NCI-H524 (cell line): ENCODE measurements at regions not wholly inside any gene's neighbourhood (a gene's known extent, or its start where the extent isn't known, plus 50 kb on each side); places are given as distances from the start of the nearest gene placed in this dataset.

ENCODE experiments used
- DNase-seq, 2 experiments: peaks; one replicate each; lab custom pipeline; 2025; lab: John Stamatoyannopoulos, UW

DNA sequence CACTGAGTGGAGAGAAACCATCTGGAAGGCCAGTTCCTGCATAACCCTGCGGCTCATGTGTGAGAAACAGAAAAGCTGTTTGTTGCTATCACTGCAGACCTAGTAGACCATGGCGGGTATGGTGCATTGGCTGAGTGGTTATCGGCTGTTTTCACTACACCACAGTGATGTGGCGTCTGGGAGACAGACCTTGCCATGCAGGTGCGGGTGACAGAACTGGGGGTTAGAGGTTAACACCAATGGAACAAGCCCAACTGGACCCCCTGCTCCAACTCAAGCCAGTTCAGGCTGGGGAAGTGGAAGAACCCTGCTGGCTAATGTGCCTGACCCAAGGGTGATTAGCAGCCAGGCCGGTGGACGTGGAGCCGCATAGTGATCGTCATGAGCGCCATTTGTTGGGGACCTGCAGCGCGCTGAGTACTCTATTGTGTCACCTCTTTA is 91.9 kb downstream of the IRF8 start:
- peak in 1 of 2 experiments; percentile 48 for DNase-seq

DNA sequence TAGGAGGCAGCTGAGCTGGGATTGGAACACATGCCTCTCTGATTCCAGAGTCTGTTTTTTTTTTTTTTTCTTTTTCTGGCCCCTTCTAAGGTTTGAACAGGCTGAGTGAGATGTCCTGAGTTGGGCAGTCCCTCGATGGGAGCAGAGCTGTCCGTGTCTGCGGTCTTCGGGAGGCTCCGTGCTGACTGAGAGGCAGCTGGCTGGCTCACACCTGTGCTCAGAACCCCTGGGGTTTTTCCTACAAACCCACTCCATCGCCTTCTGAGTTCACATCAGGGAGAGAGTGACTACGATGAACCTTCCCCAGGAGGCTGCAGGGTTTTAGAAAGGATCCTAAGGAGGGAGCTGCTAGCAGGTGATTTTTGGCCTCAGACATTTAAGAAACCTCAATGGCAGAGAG is 92.5 kb downstream of the IRF8 start:
- no peak for DNase-seq

DNA sequence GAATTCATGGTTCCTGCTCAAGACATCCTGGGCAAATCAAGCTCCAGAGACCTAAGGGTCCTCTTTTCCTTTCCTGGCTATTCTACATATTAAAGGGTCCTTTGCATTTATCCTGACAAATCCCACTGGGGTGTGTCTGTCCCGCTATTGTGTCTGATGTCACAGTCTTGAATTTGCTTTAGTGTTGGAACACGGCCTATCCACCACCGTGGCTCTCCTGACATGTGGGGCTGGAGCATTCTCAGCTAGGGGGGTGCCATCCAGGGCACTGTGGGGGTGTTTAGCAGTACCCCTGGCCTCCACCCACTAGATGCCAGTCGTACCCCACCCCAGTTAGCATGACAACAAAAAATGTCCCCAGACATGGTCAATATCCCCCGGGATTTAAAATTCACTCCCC is 92.9 kb downstream of the IRF8 start:
- no peak for DNase-seq

DNA sequence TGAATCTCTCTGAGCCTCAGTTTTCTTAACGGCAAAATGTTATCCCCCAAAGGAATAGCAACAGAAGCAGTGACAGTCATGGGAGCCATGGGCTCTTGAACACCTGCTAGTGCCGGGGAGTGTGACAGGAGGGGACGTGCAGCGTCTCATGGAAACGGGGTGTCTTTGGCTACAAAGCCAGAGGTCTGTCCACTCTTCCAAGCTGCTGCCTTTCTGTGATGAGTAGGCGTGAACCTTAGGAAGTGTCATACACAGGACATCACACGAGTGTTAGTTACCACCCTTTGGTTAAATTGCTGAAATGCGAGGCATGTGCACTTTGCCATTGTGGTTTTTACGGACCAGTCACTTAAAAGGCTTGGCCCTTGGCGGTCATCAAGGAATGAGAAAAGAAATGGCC is 93.4 kb downstream of the IRF8 start:
- DNase-seq, result no peak

DNA sequence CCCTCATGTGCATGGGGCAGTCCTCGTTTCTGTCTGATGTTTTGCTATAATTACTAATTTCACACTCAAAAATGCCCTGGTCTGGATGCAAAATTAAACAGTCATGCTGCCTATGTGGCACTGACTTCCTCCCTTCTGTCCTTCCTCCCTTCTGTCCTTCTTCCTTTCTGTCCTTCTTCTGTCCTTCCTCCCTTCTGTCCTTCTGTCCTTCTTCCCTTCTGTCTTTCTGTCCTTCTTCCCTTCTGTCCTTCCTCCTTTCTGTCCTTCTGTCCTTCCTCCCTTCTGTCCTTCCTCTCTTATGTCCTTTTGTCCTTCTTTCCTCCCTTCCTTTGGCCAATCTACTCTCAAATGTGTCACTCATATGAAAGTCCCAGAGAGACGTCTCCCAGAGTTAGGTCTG is 93.8 kb downstream of the IRF8 start:
- no peak for DNase-seq

DNA sequence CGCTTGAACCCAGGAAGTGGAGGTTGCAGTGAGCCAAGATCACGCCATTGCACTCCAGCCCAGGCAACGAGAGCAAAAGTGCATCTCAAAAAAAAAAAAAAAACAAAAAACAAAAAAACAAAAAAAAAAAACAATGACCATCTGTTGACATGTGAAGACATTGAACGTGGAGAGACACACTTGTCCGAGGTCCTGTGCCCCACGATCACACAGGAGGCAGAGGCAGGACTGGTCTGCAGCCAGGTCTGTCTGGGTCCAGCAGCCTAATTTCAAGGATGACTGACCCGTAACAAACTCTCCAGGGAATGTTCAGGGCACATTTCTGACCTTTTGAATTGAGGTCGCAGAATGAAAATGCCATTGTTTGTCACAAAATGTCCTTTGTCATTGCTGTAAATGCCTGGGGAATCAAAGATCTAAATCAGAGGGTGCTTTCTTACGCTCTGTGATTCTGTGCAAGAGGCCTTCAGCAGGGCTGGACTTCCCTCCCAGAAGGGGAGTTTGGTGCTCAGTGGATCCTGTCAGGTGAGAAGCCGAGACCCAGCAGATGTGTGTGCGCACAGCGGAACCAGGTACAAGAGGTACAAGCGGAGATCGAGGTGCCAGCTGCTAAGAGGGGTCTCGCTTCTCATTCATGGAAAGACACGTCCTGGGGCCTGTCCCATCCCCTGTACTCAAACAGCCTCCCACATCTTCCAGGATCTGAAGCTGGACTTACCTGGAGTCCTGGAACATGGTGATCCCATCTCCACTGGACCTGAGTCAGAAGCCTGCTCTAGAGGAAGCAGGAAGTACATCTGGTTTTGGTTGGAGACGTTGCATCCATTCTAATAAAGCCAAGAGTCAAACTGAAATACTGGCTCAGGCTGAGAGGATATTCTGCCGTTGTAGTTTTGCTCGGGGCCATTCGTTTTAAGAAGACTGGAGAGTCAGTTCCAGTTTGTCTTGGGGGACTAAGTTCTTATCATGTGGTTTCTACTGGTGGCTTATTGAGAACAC is 95.8 kb downstream of the IRF8 start:
- DNase-seq, result no peak

DNA sequence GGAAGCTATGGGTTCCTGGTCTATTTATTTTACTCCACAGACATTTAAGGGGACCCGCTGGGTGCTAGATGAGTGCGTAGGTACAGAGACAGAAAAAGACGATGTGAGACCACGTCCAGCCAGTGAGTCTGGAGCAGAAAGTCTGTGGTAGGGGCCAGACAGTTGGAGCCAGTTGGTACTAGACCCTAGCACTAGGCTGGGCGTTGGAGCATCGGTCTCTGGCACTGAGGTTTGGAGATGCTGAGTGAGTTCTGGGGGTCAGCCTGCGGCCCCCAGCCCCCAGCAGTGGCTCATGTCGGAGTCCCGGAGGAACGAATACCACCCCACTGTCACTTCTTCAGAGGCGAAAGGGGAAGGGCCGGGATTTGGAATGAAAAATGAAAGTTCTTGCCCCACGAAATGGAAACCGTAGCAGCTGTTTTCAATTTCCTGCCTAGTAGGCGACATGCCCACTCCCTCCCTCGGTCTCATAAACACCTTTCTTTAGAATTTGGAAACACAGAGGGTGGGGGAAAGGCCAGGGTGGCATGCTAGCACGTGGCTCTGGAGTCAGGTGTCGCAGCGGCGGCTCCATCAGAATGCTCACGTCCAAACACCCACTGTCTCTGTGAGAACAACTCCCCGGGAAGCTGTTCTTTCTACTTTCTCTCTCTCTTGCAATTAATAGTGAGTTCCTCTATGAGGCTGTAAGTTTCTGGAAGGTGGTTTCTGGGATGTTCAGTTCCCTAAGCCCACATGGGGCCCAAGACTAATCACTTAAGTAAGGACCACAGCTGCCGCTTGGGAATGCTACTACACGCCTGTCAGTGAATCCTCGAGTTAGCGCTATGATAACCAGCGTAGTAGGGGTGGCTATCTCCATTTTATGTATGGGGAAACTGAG is 96.8 kb downstream of the IRF8 start:
- DNase-seq, result no peak

DNA sequence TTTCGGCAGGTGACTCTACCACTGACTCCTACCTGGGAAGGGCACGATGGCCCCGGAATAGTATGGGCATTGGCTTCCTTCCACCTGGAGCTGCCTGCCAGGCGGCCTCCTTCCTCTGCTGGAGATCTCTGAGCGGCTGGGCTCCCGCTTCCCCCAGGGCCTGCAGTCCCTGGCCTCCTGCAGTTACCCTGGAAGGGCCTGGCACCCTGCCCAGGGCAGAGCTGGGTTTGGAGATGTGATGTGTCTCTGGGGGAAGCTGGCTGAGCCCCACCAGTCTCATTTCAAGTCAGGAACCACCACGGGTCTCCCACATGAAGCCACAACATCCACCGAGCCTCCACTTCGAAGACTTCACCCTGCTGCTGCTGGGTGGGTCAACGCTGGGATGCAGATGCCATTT is 97.9 kb downstream of the IRF8 start:
- no peak for DNase-seq

DNA sequence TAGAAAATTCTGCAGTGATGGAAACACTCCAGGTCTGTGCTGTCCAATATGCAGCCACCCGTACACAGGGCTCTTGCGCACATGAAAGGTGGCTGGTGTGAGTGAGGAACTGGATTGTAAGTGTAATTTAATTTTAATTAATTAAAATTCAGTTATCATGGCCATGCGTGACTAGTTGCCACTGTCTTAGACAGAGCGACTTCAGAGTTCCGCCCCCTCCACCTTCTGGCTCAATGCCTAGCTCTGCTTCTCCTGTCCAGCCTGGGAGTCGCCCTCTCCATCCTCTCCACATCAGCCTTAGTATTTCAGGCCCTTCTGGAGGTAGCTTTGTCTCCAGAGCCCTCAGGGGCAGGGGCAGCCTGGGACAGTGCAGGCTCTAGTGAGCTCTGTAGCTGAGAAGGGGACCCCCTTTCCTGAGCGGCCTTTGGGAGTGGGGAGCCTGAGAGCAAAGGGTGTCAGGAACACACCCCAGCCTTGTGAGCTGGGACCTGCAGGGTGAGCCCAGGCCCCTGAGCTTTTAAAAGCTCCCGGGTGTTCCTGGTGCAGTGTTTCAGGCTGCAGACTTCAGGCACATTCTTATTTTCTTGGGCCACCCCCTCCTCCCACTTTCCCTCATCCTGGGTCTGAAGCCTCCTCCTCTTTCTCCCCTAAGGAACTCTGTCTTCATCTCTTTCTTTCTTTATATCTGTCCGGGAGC is 99.4 kb downstream of the IRF8 start:
- DNase-seq, result no peak

DNA sequence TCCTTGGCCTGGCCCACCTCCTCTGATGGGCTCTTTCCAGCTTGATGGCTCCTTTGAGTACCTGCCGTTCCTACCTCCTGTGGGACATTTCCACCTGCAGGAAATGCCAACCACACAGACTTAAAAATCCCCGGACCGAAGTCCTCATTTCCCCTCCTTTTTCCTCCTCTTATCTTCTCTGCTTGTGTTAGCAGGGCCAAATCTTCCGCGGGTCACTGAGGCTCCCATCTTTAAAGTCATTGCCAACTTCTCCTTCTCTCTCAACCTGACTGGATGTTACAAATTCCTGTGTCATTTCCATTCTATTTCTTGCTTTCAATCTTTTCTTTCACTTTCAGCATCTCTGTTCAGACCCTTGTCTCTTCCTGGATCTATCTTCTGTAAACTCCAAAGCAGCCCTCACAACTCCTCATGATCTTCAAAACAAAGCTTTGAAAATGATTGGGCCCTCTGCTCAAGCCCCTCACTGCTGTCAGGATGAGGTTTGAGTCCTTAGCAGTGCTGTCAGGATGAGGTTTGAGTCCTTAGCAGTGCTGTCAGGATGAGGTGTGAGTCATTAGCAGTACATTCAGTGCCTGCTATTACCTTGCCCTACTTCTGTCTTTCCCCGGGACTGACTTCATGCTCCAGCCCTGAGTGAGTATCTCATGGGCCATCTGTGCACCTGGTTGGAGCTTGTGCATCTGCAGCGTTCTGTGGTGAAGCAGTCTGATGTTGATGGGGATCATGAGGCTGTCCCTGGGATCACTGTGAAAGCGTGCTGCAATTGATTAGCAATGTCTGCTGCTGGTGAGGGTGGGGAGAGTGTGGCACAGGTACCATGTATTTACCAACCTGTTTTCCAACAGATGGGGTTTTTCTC is 100.1 kb downstream of the IRF8 start:
- DNase-seq, result no peak

DNA sequence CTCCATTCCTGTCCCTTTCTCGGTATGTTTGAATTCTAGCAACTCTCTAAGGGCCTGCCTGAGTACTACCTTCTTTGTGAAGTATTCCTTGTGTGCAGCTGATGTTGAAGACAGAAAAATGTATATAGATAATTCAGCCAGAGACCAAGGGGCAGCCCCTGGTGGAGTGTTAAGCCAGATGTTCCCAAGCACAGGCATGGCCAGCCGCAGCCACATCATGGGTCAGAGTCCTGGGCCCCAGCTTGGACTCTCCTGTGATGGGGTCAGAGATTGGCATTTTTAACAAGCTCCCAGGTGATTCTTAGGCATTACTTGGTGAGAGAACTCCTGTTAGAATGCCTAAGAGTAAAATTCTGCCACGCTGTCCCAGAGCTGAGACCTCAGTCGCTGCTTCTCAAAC is 100.8 kb downstream of the IRF8 start:
- DNase-seq, result no peak

DNA sequence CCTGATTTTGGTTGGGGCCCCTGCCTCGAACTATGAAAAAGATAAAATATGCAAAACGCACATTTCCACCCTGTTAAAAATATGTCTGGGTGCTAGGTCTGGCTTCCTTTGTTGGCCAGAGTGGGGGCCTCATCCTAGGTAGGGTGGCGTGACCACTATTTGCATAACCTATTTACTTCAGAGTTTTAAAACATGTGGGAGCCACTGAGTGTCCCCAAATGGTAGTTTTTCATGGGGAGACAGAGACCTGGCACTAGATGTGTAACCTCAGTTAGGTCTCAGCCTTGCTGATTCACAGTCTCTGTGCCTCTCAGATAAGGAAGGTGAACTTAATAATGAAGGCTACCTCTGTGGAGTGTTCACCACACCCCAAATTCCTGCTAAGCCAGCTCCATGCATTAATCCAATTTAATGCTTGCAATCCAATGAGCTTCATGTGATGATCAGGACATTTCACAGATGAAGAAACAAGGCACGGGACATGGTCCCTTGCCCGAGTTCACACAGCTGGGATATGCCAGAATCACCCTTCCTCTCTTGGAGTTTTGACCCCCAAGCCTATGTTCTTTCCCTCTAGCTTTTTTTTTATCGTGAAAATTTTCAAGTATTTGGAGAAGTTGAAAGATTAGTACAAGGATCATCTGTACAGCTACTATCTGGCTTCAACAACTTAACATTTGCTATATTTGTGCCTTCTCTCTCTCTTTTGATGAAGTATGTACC is 103.4 kb downstream of the IRF8 start:
- DNase-seq, result no peak

DNA sequence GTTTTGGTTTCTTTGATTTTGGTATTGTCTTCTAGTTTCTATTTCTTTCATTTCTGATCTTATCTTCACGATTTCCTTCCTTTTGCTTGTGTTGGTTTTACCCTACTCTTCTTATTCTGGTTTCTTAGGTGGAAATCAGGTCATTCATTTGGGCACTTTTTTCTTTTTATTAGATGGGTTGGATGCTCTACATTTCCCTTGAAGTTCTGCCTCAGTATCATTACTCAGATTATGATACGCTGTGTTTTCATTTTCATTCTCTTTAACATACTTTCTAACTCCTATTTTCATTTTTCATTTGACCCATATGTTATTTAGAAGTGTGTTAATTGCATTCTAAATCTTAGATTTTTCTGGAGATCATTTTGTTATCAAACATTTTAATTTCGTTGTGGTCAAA is 108.6 kb downstream of the IRF8 start:
- DNase-seq, result no peak

DNA sequence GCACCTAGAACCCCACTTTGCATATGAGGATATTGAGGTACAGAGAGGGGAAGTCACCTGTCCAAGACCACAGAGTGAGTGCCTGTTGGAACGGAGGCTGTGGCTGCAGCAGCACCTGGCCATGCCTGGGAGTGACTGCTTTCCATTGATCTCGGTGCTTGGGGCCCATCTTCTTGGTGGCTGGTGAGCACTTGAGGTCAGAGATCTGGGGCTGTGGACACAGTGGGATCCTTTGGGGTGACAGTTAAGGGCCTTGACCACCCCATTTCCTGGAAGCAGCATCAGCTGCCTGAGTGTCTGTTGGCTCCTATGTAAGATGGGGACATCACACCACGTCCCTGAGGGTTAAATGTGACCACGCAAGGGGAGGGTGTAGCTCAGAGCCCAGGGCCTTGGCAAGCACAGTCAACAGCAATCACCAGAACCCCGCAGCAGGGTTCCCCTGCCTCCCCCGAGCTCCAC is 111.7 kb downstream of the IRF8 start:
- DNase-seq, result no peak

DNA sequence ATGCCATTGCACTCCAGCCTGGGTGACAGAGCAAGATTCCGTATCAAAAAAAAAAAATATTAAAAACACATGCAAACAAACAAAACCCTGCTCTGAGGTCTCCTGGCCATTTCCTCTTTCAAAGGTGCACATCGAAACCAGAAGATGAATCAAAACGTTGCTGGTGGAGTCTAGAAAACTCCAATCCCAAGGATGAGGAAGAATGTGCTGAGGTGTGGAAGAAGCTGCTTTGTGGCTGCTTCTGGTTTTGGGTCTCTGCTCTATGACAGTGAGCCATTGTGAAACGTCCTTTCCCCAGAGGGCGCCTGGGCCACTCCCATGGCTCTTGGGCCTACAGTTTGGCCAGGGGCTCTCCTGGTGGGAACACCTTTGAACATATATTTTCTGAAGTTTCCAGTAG is 112.6 kb downstream of the IRF8 start:
- no peak for DNase-seq

DNA sequence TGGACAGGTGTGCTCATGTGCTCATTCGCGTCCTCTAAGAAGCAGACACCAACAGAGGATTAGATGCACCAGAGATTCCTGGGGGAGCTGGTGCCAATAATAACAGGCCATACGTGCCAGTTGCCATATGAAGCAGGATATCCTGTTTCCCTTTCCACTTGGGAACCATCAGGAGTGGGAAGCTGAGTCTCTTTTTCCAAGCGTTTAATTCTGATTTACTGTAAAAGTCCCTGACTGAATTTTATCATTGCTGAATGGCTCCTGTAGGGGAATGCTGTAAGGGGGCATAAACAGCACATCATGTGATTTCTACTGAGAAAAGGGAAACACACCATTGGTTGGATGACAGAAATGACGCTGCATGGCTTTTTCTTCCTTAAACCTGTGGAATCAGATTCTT is 113.3 kb downstream of the IRF8 start:
- DNase-seq, result no peak

DNA sequence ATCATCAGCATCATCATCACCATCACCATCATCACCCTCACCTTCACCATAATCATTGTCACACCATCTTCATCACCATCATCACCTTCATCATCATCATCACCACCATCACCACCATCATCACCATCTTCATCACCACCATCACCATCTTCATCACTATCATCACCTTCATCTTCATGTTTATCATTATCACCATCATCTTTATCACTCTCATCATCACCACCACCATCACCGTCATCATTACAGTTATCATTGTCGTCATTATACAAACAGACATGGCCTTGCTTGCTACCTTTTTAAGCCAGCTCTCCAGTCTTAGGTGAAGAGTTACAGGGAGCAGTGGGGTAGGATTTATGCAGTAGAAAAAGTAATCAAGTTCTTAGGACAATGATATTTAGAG is 114.9 kb downstream of the IRF8 start:
- DNase-seq, result no peak

DNA sequence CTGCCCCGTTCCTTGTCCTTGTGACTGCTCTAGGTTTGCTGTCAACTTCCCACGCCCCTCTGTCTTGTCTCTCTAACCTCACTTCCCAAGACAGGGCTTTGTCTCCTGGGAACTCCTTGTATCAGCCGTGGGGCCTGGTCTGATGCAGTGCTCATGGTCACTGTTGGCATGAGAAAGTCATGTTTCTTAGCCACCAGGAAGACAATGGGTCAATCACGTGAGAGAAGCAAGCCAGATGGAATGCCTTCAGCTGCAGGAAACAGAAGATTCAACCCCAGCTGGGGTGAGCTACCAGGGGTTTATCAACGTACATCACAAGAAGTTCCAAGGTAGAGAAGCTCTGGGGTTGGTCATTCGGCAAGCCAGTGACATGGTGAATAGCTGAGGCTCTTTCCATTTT is 116.6 kb downstream of the IRF8 start:
- DNase-seq, result no peak

DNA sequence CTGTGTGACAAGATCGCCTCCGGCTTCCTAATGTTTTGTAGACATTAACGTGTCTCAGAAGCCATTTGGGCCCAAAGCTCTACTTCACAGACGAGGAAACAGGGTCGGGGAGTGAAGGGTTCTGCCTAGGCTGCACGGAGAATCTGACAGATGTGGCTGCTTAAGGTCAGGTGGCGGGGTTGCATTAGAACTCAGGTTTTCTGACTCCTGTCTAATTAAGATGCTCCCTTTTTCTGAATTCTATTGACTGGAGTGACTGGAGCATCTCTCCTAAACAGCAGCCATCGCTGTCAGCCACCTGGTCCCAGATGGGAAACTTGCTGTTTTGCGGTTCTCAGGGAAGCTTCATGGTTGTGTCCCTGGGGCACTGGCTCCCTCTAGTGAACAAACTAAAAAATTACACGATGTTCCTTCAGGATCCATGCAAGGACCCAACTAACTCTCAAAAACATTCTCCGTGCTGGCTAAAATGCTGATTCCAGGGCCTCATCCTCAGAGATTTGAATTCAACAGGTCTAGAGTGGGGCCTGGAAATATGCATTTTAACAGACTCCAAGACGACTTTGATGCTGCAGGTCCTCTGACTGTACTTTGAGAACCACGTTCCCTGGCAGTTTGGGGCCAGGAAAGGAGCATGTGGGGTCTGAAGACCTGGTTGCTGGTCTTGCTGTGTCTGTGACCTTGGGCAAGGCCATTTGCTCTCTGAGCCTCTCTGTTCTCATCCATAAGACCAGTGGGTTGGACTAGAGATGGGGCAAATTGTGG is 117.4 kb downstream of the IRF8 start:
- peak; percentile 31 to 71 for DNase-seq

DNA sequence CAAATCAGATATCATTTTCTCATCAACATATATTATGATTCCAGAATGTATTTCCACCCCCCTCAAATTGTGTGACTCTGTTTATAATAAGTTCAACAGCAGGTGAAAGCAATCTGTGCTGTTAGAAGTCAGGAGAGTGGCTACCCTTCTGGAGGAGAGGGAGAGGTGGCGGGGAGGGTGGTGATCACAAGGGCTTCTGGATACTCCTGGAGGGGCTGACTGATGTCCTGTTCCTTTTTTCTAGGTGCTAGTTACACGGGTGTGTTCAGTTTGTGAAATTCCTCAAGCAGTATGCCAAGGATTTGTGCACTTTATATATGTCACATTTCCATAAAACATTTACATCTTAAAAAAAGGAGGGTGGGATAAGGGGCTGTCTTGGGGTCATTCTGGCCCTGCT is 119.1 kb downstream of the IRF8 start:
- DNase-seq, result no peak
